ENCODE measurements at regions not wholly inside any gene's neighbourhood (a gene's known extent, or its start where the extent isn't known, plus 50 kb on each side); places are given as distances from the start of the nearest gene placed in this dataset.

DNA sequence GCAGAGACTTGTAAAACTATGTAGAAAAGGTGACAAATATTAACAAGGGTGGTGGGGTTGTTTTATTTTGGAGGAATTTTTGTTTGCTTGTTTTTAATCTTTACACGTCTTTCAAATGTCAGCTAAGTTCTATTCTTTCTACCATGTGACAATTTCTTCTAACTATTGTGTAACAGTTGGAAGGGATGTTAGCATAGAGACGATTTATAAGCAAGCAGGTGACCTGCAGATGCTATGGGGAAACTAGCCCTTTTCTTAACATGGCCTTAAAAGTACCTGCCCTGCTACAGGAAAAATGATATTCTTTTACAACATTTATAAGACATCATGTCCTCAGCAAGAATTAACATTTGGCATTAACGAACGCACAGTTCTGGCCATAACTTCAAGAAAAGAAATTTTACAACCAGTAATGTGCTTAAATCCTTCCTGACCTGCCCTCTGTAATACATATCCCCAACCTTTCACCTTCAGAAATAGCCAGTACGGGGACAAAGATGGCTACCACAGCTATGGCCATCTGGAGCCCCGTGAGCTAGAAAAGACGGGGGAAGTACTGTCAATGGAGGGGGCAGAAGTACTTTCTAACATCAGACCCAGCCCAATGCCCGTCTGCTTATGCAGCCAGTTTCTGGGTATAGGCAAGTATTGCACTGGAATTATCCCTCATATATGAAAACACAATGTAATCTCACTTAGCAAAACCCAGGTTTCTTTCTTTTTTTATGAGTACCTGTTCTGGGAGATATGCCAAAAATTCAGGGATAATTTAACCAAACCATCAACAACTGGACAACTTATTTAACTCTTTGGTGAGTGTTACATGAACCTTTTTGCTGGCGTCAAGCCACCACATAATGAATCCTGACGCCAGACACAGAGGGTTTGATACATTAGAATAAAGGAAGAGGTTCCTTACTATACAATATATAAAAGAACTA lies 67.7 kb upstream of the NR2F2 start:
- TF ChIP-seq CTCF (IDR thresholded peaks at IDR 0.05; ENCODE audit: low read length) = no peak
- TF ChIP-seq EZH2 (optimal IDR thresholded peaks at IDR 0.05; ENCODE audit: low read depth, low read length) = no peak
- TF ChIP-seq EZH2phosphoT487 (IDR thresholded peaks at IDR 0.05; ENCODE audit: low read length) = no peak

Measured in MM.1S (cell line).